ENCODE measurements at regions not wholly inside any gene's neighbourhood (a gene's known extent, or its start where the extent isn't known, plus 50 kb on each side); places are given as distances from the start of the nearest gene placed in this dataset.
"Not testable (repeated sequence)": the region's sequence is repeated elsewhere in the genome, so short reads cannot be mapped to it uniquely, and the experiment has no call there.

DNA sequence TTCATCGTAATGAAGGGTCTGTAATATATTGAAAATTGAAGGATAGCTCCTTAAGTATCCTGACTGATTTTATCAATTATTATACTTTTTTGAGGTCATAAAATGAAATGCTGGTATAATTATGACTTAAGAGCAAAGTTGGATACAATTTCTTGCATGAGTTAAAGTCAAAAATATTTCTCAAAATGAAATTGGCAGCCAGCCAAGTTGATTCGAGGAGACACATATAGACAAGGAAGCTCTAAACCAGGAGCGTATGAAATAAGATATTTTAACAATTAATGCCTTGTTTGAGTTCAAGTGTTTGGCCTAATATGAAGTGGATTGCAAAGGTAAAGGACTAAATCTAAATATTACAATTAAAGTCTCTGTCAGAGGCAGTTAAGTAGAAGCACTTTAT, 260.4 kb upstream of the DSEL start:
- no peaks in the 10 kb centered on the region for H3K27me3 ChIP-seq (ENCODE audit: insufficient read depth, low read length)
- H3K36me3 ChIP-seq (ENCODE audit: insufficient read depth, low read length): no peaks in the 10 kb centered on the region
- intact Hi-C loops (cut with micrococcal nuclease): no loop called here
- H3K27ac ChIP-seq (ENCODE audit: low read depth, low read length): no peak overlapping the region
- Mint-ChIP-seq H3K36me3 (no peaks in the 10 kb centered on the region), H3K9me3 (no peaks in the 10 kb centered on the region), H3K4me3 (no peak overlapping the region), H3K27me3 (no peaks in the 10 kb centered on the region), H3K4me1 (no peaks in the 10 kb centered on the region), H3K27ac (no peak overlapping the region)
- no peak overlapping the region for H3K4me3 ChIP-seq (ENCODE audit: low read length in 2 of 2)
- POLR2A ChIA-PET (ENCODE audit: partially characterized antibody): no interaction called here
- H3K9me3 ChIP-seq (ENCODE audit: control insufficient read depth in 1 of 2, low read length in 2 of 2): no peaks in the 10 kb centered on the region
- H3K4me1 ChIP-seq (ENCODE audit: insufficient read depth, low read length): no peaks in the 10 kb centered on the region
- CTCF ChIA-PET (ENCODE audit: partially characterized antibody): no interaction called here
- DNase-seq: no peak

DNA sequence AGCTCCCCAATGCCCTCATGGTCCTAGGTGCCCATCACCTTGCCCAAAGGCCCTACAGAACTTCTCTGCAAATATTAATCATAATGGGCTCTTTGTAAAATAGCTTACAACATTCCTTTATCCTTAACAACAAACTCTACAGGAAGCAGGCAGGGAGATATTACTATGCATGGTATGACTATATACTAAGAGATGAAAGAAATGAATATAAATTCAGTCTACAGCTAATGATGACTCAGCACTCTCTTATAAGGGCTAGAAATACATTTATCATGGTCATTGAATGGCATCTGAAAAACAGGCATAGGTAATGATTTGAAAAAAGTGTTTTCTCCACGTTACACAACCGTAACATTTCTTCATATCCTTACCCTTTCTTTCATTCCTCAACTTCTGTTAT, 254.8 kb upstream of the DSEL start:
- no peaks in the 10 kb centered on the region for H3K36me3 Mint-ChIP-seq
- no peaks in the 10 kb centered on the region for H3K4me1 Mint-ChIP-seq
- no peaks in the 10 kb centered on the region for H3K9me3 ChIP-seq (ENCODE audit: control insufficient read depth in 1 of 2, low read length in 2 of 2)
- POLR2A ChIA-PET (ENCODE audit: partially characterized antibody): no interaction called here
- no peak overlapping the region for H3K4me3 ChIP-seq (ENCODE audit: low read length in 2 of 2)
- H3K27ac Mint-ChIP-seq: no peak overlapping the region
- CTCF ChIA-PET (ENCODE audit: partially characterized antibody): no interaction called here
- H3K27me3 Mint-ChIP-seq: no peaks in the 10 kb centered on the region
- H3K4me3 Mint-ChIP-seq: no peak overlapping the region
- H3K4me1 ChIP-seq (ENCODE audit: insufficient read depth, low read length): no peaks in the 10 kb centered on the region
- H3K9me3 Mint-ChIP-seq: peaks cover 0 to 3% (median 0%) of the 10 kb centered on the region in 8 donors
- H3K27me3 ChIP-seq (ENCODE audit: insufficient read depth, low read length): no peaks in the 10 kb centered on the region
- intact Hi-C loops (cut with micrococcal nuclease): no loop called here
- DNase-seq: no peak
- H3K27ac ChIP-seq (ENCODE audit: low read depth, low read length): no peak overlapping the region
- H3K36me3 ChIP-seq (ENCODE audit: insufficient read depth, low read length): no peaks in the 10 kb centered on the region

DNA sequence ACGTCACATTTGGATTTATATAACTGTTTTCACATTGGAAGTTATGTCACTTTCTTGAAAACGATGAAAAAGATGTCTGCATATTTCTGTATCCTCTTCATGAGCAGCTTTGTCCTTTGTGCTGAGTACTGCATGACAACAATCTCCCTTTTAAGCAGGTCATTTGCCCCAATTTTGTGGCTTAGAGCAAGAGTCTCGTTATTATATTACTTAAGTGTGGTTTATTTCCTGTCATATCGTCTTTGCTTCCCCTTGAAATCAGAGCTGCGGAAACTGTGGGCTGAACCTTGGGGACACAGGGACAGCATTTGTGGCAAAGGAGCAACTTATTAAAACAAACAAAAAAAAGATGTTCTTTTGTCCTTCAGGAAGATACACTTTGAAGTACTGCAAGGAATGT, 254.0 kb upstream of the DSEL start:
- no peaks in the 10 kb centered on the region for H3K4me1 Mint-ChIP-seq
- no peaks in the 10 kb centered on the region for H3K36me3 ChIP-seq (ENCODE audit: insufficient read depth, low read length)
- no peak overlapping the region for H3K27ac ChIP-seq (ENCODE audit: low read depth, low read length)
- DNase-seq: no peak
- H3K9me3 Mint-ChIP-seq: peaks cover 0 to 3% (median 0%) of the 10 kb centered on the region in 8 donors
- CTCF ChIA-PET (ENCODE audit: partially characterized antibody): no interaction called here
- intact Hi-C loops (cut with micrococcal nuclease): no loop called here
- no peaks in the 10 kb centered on the region for H3K4me1 ChIP-seq (ENCODE audit: insufficient read depth, low read length)
- no peak overlapping the region for H3K4me3 Mint-ChIP-seq
- no peaks in the 10 kb centered on the region for H3K36me3 Mint-ChIP-seq
- no peaks in the 10 kb centered on the region for H3K9me3 ChIP-seq (ENCODE audit: control insufficient read depth in 1 of 2, low read length in 2 of 2)
- H3K4me3 ChIP-seq (ENCODE audit: low read length in 2 of 2): no peak overlapping the region
- POLR2A ChIA-PET (ENCODE audit: partially characterized antibody): no interaction called here
- H3K27me3 Mint-ChIP-seq: no peaks in the 10 kb centered on the region
- H3K27me3 ChIP-seq (ENCODE audit: insufficient read depth, low read length): no peaks in the 10 kb centered on the region
- H3K27ac Mint-ChIP-seq: no peak overlapping the region

DNA sequence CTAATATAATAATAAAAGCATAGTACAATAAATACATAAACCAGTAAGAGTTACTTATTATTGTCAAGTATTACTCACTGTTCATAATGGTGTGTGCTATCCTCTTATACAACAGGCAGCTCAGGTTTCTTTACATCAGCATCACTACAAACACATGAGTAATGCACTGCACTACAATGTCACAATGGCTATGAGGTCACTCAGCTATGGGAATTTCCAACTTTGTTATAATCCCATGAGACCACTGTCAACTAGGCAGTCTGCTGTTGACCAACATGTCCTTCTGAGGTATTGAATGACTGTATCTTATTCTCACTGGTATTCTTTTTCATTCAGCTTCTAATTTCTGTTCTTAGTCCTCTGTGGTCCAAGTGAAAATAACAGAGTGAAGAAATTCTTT, 250.4 kb upstream of the DSEL start:
- peaks cover 0 to 3% (median 0%) of the 10 kb centered on the region in 8 donors for H3K9me3 Mint-ChIP-seq
- ChIA-PET CTCF (ENCODE audit: partially characterized antibody) (no interaction called here), POLR2A (ENCODE audit: partially characterized antibody) (no interaction called here)
- Histone ChIP-seq H3K27me3 (ENCODE audit: insufficient read depth, low read length) (no peaks in the 10 kb centered on the region), H3K4me1 (ENCODE audit: insufficient read depth, low read length) (no peaks in the 10 kb centered on the region), H3K4me3 (ENCODE audit: low read length in 2 of 2) (no peak overlapping the region), H3K27ac (ENCODE audit: low read depth, low read length) (no peak overlapping the region), H3K36me3 (ENCODE audit: insufficient read depth, low read length) (no peaks in the 10 kb centered on the region), H3K9me3 (ENCODE audit: control insufficient read depth in 1 of 2, low read length in 2 of 2) (no peaks in the 10 kb centered on the region)
- no peaks in the 10 kb centered on the region for H3K4me1 Mint-ChIP-seq
- no peak overlapping the region for H3K4me3 Mint-ChIP-seq
- intact Hi-C loops (cut with micrococcal nuclease): no loop called here
- H3K36me3 Mint-ChIP-seq: no peaks in the 10 kb centered on the region
- DNase-seq: no peak
- H3K27ac Mint-ChIP-seq: no peak overlapping the region
- no peaks in the 10 kb centered on the region for H3K27me3 Mint-ChIP-seq

DNA sequence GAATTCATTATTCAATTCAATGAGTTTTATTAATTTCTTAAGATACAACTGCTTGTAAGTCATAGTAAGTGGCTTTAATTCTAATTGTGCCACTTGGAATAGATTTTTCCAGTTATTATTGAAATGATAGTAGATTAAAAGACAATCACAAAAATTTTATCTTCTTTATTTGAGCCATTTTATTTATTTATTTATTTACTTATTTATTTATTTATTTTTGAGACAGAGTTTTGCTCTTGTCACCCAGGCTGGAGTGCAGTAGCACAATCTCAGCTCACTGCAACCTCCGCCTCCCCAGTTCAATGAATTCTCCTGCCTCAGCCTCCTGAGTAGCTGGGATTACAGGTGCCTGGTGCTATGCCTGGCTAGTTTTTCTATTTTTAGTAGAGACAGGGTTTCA, 235.7 kb upstream of the DSEL start:
- not testable (repeated sequence) for H3K4me3 Mint-ChIP-seq, H3K27ac Mint-ChIP-seq

DNA sequence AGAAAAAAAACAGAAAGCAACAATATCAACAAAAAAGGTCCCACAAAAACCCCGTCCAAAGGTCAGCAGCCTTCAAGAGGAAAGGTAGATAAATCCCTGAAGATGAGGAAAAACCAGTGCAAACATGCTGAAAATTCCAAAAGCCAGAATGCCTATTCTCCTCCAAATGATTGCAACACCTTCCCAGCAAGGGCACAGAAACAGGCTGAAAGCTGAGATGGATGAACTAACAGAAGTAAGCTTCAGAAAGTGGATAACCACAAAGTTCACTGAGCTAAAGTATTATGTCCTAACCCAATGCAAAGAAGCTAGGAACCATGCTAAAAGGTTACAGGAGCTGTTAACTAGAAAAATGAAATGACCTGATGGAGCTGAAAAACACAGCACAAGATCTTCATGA, 226.4 kb upstream of the DSEL start:
- Histone ChIP-seq H3K4me3 (ENCODE audit: low read length in 2 of 2) (no peak overlapping the region), H3K27ac (ENCODE audit: low read depth, low read length) (no peak overlapping the region), H3K36me3 (ENCODE audit: insufficient read depth, low read length) (no peaks in the 10 kb centered on the region), H3K4me1 (ENCODE audit: insufficient read depth, low read length) (no peaks in the 10 kb centered on the region), H3K9me3 (ENCODE audit: control insufficient read depth in 1 of 2, low read length in 2 of 2) (no peaks in the 10 kb centered on the region), H3K27me3 (ENCODE audit: insufficient read depth, low read length) (no peaks in the 10 kb centered on the region)
- H3K9me3 Mint-ChIP-seq: peaks cover 5 to 54% (median 21%) of the 10 kb centered on the region in 8 donors
- peaks cover 0 to 1% of the 10 kb centered on the region in 2 donors for H3K27me3 Mint-ChIP-seq
- no peak overlapping the region for H3K27ac Mint-ChIP-seq
- ChIA-PET POLR2A (ENCODE audit: partially characterized antibody) (no interaction called here), CTCF (ENCODE audit: partially characterized antibody) (no interaction called here)
- no peaks in the 10 kb centered on the region for H3K4me1 Mint-ChIP-seq
- H3K4me3 Mint-ChIP-seq: no peak overlapping the region
- no peaks in the 10 kb centered on the region for H3K36me3 Mint-ChIP-seq
- DNase-seq: no peak
- intact Hi-C loops (cut with micrococcal nuclease): no loop called here

More for the DNA sequence above, 235.7 kb upstream of the DSEL start:
- CTCF ChIA-PET (ENCODE audit: partially characterized antibody); DNase-seq; H3K4me3 ChIP-seq (ENCODE audit: low read length in 2 of 2); H3K4me1 Mint-ChIP-seq; H3K4me1 ChIP-seq (ENCODE audit: insufficient read depth, low read length); H3K27me3 ChIP-seq (ENCODE audit: insufficient read depth, low read length); H3K9me3 ChIP-seq (ENCODE audit: control insufficient read depth in 1 of 2, low read length in 2 of 2); H3K27ac ChIP-seq (ENCODE audit: low read depth, low read length); H3K9me3 Mint-ChIP-seq; H3K36me3 Mint-ChIP-seq; intact Hi-C loops (cut with micrococcal nuclease); H3K27me3 Mint-ChIP-seq; H3K36me3 ChIP-seq (ENCODE audit: insufficient read depth, low read length); POLR2A ChIA-PET (ENCODE audit: partially characterized antibody): not testable (repeated sequence)

DNA sequence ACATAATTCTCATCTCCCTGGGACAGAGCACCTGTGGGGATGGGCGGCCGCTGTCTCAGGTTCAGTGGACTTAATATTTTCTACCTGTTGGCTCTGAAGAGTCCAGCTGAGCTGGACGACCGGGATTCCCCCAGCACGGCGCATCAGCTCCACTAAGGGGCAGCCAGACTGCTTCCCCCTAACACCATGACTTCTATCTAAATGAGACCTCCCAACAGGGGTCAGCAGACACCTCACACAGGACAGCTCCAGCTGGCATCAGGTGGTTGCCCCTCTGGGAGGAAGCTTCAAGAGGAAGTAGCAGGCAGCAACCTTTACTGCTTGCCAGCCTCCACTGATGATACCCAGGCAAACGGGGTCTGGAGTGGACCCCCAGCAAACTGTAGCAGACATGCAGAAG, 226.0 kb upstream of the DSEL start:
- Histone ChIP-seq H3K4me3 (ENCODE audit: low read length in 2 of 2) (no peak overlapping the region), H3K36me3 (ENCODE audit: insufficient read depth, low read length) (no peaks in the 10 kb centered on the region), H3K27me3 (ENCODE audit: insufficient read depth, low read length) (no peaks in the 10 kb centered on the region), H3K4me1 (ENCODE audit: insufficient read depth, low read length) (no peaks in the 10 kb centered on the region), H3K27ac (ENCODE audit: low read depth, low read length) (no peak overlapping the region), H3K9me3 (ENCODE audit: control insufficient read depth in 1 of 2, low read length in 2 of 2) (no peaks in the 10 kb centered on the region)
- ChIA-PET POLR2A (ENCODE audit: partially characterized antibody) (no interaction called here), CTCF (ENCODE audit: partially characterized antibody) (no interaction called here)
- intact Hi-C loops (cut with micrococcal nuclease): no loop called here
- Mint-ChIP-seq H3K36me3 (no peaks in the 10 kb centered on the region), H3K27ac (no peak overlapping the region), H3K27me3 (peaks cover 0 to 1% of the 10 kb centered on the region in 2 donors), H3K4me3 (no peak overlapping the region), H3K4me1 (no peaks in the 10 kb centered on the region), H3K9me3 (peaks cover 5 to 50% (median 20%) of the 10 kb centered on the region in 8 donors)
- no peak for DNase-seq

DNA sequence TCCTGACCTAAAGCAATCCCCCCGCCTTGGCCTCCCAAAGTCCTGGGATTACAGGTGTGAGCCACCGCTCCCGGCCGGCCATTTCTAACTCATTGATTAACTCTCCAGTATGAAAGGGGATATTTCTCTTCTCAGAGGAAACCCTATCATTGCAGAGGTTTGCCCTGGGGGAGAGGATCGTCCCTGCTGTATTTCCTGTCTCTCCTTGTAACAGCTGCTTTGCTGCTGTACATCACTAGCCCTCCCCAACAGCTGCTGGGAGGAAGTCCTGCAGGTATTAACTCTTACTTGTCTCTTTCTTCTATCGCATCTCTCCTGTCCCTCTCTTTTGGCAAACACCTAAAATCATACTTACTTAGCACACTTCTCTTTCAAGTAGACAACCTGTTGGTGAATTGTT, 219.0 kb upstream of the DSEL start:
- ChIA-PET CTCF (ENCODE audit: partially characterized antibody) (no interaction called here), POLR2A (ENCODE audit: partially characterized antibody) (no interaction called here)
- no peak overlapping the region for H3K27ac Mint-ChIP-seq
- no peaks in the 10 kb centered on the region for H3K27me3 Mint-ChIP-seq
- DNase-seq: no peak
- H3K4me3 Mint-ChIP-seq: no peak overlapping the region
- peaks cover 0 to 2% (median 0%) of the 10 kb centered on the region in 8 donors for H3K9me3 Mint-ChIP-seq
- H3K36me3 Mint-ChIP-seq: no peaks in the 10 kb centered on the region
- H3K4me1 Mint-ChIP-seq: no peaks in the 10 kb centered on the region
- Histone ChIP-seq H3K36me3 (ENCODE audit: insufficient read depth, low read length) (no peaks in the 10 kb centered on the region), H3K9me3 (ENCODE audit: control insufficient read depth in 1 of 2, low read length in 2 of 2) (no peaks in the 10 kb centered on the region), H3K4me1 (ENCODE audit: insufficient read depth, low read length) (no peaks in the 10 kb centered on the region), H3K4me3 (ENCODE audit: low read length in 2 of 2) (no peak overlapping the region), H3K27ac (ENCODE audit: low read depth, low read length) (no peak overlapping the region), H3K27me3 (ENCODE audit: insufficient read depth, low read length) (no peaks in the 10 kb centered on the region)
- intact Hi-C loops (cut with micrococcal nuclease): no loop called here

Data from CD4-positive, alpha-beta memory T cell (primary cell).